ENCODE measurements at regions not wholly inside any gene's neighbourhood (a gene's known extent, or its start where the extent isn't known, plus 50 kb on each side); places are given as distances from the start of the nearest gene placed in this dataset.
"Not testable (repeated sequence)": the region's sequence is repeated elsewhere in the genome, so short reads cannot be mapped to it uniquely, and the experiment has no call there.

DNA sequence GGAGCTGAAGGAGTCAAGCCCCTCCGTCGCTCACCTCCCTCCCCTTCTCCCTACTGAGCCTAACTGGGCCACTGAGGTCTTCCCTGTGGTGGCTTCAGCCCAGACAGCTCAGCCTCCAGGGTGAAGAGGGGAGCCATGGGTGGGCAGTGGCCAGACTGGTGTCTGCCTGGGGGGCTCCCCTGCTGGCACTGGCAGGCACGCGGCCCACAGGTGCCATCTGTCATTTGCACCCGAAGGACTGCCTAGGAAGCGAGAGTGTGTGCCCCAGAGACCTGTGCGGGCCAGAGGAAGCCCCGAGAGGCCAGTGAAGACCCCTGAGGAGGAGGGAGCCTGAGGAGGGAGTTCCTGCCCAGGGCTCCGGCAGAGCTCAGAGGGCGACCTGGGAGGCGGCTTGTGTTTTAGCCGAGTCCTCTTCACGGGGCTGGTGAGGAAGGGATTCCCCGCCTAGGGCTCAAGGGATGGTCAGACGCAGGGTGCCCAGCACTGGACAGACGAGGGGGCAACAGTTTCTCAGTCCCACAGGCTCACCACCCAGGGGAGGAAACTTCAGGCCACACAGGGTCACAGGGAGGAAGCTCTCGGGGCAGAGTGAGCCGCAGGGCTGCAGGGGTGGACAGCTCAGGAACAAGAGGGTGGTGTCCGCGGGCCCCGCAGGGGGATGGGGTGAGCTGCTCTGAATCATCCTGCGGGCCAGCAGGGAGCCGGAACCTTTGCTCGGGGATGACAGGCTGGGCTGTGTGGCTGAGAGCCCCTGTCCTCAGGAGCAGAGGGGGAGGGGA lies 76.2 kb upstream of the PPP2R2D start:
- no peak for DNase-seq

DNA sequence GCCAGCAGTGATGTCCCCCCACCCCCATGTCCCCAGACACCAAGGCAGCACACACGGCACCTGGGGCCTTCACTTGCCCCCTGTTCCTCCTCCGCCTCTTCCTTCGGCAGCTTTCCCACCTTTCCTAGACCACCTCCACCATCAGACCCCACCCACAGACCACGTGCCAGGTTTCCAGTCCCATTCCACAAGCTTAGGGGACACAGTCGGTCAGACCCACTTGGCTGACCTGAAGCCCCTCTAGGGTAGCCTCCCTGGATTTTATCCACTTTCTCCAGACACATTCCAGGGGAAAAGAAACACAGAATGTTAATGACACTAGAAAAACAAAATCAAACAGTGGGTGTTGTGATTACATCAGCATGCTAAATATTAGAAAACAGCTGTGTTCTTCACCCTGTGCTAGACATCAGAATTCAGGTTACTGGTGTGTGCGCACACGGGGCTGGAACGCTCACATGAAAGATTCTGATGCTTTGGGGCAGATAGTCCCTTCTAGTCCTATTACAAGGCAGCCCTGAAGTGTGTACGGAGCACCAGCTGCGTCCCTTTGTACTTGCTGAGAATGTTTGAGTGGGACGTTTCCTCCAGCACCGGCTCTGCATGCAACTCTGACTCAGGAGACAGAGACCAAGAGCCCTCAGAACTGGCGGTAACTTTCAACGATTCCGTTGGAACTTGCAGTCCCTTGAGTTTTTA lies 75.5 kb upstream of the PPP2R2D start:
- DNase-seq = no peak

DNA sequence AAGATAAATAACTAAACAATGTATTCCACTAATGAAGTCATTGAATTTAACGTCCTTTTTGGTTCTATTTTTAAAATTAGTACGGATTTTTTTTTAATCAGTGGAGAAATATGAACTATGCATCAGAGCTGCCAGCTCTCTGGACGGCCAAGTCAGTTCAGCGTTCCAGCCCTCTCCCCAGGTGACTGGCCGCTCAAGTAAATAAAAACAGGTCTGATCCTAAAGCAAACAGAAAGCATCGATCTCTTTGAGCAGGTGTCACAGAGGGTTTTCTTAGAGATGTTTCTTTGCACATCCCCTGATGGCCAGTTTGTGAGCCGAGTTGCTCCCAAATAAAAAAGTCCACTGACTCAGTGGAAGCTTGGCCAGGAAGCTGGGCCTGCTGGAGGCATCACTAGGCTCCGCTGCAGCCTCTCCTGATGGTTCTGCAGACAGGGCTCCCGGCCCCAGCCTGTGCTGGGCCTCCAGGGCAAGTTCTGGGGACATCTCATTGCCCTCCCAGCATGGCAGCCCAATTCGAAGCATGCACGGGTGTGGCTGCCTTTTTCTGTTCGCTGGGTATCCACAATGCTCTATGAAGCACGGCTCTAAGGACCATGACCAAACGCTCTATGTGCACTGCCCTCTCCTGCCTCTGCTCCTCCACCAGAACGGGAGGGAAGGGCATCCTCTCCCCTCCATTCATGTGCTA lies 74.7 kb upstream of the PPP2R2D start:
- no peak for DNase-seq

DNA sequence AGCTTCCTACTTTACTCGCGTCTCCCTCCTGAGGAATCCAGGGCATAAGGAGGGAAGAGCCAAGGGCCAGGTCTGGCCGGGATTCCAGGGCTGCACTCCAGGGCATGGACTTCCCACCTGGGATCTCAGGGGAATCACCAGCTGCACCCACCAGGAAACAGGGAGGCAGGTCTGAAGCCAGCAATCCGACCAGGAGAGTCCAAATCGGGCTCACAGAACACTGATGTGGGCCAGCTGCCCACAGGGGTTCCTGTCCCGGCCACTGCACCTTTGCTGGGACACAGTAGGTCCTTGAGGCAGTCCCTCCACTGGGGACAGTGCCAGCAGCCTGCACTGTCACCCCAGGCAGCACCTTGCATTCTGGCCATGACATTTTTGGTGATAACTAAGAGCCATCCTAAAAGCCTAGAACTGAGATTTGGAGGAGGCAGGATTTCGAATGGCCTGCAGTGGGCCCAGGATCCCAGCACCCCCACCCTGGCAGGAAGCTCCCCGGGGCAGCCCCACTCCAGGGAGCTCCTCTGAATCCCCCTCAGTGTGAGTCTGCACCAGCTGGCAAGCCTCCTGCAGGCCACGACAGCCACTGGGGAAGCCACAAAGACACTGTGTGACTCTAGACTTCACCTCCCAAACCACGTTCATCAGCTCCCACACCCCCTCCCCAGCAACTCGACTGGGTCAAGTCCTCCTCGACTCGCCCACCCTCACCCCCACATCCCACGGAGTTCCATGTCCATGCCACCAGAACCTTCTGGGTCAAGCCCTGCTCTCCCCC lies 71.5 kb upstream of the PPP2R2D start:
- DNase-seq = no peak

DNA sequence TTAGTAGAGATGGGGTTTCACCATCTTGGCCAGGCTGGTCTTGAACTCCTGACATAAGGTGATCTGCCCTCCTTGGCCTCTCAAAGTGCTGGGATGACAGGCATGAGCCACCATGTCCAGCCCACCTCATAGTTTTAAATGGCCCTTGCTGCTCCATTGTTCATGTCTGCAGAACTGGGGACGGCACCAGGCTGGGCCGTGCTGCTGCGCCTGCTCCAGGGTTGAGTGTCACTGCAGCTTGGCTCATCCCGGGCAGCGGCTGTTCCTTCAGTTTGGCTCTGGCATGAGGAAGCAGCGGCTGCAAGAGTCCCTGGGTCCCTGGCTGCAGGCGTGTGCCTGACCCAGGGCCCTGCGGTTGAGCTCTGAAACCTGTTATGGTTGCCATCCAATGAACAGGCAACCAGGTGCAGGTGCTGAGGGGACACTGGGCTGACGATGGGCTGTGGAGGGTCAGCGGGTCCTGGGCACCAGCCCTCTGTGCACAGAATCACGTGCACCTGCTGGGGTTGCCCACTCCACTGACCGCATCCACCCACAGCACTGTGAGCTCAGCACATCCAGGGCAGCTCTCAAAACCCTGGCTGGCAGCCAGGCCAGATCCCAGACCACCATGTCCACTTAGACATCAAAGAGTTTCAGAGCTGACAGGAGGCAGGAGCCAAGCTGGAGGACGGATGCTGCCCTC lies 70.2 kb upstream of the PPP2R2D start:
- DNase-seq = no peak

DNA sequence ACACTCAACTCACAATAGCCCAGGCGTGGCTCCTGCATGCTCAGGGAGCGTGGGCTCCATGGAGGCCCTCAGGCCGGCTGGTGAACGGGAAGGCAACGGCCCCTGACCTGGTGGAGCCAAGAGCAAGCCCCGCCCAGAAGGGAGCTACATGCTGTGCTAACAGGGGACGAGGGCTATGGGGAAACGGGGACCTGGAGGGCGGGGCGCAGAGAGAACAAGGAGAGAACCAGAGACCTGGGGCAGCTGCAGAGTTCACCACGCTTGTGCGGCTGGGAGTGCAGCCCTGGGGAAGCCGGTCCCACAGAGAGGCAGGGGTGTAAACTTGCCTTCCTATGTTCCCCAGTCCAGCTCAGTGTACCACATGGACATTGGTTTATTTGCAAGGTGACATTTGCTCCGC lies 69.2 kb upstream of the PPP2R2D start:
- no peak for DNase-seq

DNA sequence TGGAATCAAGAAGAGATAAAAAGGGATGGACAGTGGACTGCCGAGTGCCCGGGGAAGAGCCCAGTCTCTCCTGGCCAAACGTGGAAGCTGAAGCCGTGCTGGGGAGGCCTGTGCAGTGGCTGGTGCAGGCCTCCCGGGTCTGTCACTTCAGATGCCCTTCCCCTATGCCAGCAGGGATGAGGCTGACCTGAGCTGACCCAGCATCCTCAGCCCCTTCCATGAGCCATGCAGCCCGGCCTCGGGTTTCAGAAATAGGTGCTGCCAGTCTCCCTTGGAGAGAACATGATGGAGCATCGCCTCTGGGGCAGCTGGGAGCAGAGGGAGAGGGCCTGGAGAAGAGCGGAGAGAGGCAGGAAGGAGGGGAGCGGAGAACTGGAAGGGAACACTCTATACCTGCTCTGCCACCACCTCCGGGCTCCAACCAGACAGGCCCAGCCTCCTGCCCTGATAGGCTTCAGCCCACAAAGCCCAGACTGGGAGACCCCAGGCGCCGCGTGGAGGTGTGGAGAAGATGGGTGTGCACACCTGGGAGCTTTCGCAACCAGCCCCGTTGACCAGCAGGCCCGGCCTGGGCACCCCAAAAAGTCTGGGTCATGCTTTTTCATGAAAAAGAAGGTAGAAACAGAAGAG lies 68.6 kb upstream of the PPP2R2D start:
- DNase-seq = no peak

DNA sequence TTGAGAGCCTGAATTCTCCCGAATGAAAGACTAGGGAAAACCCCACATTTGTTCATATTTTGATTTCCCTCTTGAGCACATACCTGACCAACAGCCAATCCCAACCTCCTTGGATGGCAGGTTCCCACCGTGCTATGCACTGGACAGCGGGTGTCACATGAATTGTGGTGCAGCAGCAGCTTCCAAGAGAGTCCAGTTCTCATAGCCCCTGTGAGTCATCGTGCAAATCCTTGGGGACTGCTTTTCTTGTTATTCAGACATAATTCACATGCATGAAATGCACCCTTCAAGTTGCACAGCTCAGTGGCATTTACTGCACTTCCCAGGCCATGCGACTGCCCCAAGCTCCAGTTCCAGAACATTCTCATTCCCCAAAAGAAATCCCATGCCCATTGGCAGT lies 67.8 kb upstream of the PPP2R2D start:
- DNase-seq = no peak

DNA sequence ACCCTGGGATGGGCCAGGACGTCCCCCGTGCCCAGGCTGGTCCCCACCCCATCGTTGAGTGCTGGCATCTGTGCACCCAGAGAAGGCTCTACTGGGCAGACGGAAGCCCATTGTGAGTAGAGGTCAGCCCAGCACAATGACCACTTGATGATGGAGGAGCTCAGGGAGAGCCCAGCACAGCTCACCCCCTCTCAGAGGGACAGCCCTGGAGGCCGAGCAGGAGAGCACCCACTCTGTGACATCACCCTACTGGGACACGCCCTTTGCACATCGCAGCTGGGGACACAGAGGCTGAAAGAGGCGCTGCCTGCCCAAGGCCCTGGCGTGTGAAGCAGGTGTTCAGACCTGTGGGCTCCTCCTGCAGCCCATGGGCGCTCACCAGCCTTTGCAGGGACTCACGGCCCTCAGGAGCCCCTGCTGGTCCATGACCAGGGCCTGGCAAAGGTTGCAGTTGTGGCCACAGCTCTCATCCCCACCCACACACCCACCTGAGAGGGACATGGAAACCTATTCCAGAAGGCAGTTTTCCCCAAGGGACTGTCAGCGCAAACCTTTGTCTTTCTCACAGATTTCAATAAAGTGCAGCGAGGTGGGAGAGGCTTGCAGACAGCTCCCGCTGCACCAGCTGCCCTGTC lies 67.2 kb upstream of the PPP2R2D start:
- no peak for DNase-seq

DNA sequence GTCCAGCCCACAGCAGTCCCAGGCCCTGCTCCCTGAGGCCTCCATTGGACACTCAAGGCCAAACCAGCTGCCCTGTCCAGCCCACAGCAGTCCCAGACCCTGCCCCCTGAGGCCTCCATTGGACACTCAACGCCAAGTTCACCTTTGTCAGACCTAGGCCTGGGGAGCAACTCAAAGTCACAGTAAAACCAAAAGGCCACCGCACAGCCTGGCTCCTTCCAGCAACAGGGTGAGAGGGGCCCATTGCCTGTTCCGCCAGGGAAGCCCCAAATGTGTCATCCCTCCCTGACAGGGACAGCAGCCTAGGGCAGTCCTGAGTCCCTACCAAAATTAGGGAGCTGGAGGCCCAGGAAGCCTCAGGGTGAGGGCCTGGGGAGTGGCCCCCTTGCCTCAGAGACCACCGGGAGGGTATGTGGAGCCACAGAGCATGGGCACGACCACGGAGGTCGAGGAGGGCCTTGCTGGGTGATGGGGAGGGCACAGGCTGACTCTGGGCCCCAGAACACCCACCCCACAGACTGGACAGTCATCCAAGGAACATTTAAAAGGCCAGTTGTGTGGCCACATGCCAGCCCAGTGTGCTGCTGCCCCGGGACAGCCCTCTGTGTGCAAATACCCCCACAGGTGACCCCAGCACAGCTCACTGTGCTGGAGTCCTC lies 66.5 kb upstream of the PPP2R2D start:
- no peak for DNase-seq

DNA sequence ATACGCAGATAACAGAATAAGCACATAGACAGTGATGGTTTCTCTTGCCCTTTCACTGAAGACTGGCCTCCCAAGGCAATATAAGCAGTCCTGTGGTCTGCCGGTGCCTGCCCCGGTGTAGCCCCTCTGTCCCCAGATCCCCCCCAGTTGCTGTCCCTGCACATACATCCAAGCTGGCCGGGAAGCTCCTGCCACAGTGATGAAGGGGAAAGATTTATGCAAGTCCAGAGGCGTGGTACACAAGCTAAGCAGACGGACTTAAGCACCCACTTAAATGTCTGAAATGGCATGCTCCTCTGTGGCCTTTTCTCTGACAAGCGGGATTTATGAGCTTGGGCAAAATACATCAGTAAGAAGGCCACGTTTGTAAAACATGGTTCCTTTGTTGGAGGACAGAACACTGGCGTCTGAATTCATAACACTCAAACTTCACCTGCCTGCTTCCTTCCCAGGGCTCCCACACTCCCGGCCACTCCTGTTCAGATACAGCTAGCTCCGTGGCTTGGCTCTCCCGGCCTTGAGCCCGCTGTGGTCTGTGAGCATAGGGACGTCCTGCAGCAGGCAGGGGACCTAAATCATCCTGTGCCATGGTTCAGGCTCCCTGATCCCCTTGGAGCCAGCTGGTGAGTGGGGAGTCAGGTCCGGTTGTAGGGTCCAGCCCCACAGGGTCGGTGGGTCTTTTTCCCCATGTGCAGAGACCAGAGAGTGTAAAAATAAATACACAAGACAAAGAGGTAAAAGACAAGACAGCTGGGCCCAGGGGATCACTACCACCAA lies 61.7 kb upstream of the PPP2R2D start:
- DNase-seq = no peak

DNA sequence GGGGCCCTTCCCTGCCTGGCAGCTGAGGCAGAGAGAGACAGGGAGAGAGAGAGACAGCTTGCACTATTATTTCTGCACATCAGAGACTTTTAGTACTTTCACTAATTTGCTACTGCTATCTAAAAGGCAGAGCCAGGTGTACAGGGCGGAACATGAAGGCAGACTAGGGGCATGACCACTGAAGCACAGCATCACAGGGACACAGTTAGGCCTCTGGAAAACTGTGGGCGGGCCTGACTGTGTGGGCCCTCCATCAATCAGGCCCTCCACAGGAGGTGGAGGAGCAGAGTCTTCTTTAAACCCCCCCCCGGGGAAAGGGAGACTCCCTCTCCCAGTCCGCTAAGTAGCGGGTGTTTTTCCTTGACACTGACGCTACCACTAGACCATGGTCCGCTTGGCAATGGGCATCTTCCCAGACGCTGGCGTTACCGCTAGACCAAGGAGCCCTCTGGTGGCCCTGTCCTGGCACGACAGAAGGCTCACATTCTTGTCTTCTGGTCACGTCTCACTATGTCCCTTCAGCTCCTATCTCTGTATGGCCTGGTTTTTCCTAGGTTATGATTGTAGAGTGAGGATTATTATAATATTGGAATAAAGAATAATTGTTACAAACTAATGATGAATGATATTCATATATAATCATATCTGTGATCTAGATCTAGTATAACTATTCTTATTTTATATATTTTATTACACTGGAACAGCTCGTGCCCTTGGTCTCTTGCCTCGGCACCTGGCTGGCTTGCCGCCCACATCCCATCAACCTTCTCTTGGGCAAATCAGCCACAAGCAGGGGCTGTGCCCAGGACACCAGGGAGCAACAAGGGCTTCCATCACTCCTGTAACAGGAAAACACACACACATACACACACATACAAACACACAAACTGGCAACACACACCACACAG lies 60.7 kb upstream of the PPP2R2D start:
- not testable (repeated sequence) for DNase-seq

DNA sequence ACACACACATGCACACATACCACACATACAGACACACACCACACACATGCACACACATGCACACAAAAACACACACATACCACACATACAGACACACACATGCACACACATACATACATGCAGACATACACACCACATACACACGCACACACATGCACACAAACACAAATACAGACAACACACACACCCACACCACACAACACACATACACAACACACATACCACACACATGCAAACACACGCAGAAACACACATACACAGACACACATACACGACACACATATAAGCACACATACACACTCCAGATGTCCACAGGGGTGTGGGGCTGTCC lies 60.1 kb upstream of the PPP2R2D start:
- DNase-seq = no peak

DNA sequence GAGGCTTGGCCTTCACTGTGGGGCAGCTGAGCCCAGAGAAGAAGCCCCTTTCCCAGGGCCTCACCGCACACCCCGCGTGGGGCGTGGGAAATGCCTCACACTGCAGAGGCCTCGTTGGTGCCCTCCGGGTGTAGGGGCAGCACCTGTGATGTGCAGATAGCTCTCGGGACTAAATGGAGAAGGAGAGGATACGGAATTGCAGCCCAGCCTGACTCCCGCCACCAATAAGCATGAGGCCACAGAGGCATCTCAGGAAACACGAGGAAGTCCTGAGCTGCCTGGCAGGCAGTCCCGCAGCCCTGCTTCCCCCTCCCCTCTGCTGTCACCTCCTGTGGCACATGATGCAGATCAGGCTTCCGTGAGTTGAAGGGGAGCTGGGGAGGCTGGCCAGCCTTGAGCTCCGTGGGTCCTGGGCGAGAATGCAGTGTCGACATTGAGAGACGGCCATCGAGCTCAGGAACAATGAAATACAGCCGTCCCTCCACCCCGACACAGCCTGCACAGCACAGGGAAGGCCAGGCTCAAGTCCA lies 59.6 kb upstream of the PPP2R2D start:
- no peak for DNase-seq

DNA sequence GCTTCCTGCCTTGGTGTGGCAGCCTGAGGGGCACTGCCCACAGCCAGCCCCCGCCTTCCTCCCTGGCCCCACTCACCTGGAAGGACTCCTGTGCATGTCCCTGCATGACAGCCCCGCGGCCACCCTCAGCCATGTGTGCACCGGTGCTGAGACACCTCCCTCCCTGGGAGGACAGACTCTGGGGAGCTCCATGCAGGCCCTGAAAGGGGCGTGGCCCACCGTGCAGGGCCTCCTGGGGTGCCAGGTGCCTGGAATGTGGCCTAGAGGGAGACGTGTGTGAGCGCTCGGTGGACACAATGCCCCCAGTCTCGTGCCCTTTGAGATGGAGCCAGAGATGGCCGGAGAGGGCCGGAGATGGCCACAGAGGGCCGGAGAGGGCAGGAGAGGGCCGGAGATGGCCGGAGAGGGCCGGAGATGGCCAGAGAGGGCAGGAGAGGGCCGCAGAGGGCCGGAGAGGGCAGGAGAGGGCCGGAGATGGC lies 59.1 kb upstream of the PPP2R2D start:
- DNase-seq = no peak

DNA sequence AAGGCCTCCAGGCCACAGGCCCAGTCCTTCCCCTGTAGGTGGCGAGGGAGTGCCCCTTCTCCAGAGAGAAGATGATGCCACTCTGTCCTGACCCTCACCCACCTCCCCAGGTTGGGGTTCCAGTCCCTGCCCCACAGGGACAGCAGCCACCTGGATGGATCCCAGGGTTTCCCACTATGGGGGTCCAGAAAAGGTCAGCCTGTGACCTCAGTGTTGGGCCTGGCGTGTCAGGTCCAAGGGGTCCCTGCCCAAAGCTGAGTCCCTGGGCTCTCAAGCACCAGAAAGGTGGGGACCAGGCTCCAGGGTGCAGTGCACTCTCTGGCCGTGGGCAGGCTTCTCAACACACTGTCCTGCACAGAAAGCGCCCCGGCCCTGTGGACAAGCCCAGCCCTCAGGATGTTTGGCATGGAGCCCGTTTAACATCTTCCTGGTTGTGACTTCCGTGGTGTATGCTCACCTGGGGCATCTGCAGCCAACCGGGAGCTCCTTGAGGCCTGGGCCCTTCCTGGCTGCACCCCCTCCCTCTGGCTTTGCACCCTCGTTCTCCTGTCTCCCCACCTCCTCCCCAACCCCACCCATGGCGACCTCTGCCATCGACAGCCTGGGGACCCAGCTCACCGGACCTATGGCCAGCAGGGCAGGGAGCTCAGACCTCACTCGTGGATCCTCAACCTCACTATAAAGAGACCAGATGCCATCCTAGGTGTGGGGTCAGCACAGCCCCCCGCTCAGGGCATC lies 58.3 kb upstream of the PPP2R2D start:
- DNase-seq = no peak

DNA sequence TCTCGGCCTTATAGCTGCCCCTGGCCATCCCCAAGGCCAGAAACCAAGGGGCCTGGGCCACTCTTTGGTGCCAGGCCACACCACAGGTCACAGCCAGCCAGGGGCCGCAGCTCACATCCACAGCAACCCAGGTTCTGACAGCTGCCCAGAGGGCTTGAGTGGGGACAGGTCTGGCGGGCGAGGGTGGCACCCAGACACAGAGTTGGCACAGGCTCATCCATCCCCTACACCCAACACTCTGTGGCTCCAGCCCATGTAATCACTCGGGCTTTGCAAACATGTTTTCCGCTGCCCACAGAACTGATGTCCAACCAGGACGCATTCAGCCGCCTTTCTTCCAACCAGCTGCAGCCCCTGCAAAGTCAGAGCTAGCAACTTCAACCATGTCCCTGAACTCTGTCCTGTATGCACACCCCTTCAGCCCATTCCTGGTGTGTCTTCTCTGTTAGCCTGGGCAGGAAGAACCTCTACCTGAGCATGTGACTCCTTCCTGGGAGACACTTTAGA lies 57.7 kb upstream of the PPP2R2D start:
- no peak for DNase-seq

DNA sequence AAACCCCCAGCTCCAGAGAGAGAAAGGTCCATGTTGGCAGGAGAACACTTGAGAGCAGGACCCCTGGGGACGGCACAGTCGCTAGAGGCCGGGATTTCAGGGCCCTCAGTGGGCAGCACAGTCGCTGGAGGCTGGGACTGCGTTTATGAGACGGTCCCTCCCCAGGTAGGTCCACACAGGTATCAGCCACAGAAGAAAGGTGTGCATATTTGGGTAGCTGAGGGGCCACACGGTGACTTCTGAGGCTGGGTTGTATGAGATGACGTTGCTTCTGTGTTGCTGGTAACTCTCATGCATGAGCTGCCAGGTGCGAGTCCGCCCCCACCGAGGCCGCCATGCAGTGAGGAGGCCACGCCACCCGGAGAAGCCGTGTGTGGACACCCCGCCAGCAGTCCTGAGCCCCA lies 56.9 kb upstream of the PPP2R2D start:
- no peak for DNase-seq

Measured in NK-92 treated with Interleukin-12 subunit alpha and Interleukin-12 subunit beta, amount 100 ng/mL, for 24 hours (cell line).